Uterus (tissue), 3 donors: ENCODE measurements at regions not wholly inside any gene's neighbourhood (a gene's known extent, or its start where the extent isn't known, plus 50 kb on each side); places are given as distances from the start of the nearest gene placed in this dataset.

Experiments used
- DNase-seq, 2 donors: peaks; one replicate each; pipeline ENCODE4 v3.0.0-alpha.2; 2019 to 2020
- H3K27ac ChIP-seq, 2 donors: fragments of 200-600 bp; sonication (generic); 1 replicate in 1 of 2; 2 replicates in 1 of 2; pipeline ENCODE4 v1.5.1; 2016 to 2018
- H3K27me3 ChIP-seq, 2 donors: fragments of 200-600 bp; sonication (generic); one replicate each; pipeline ENCODE4 v1.5.1; 2018 to 2019; ENCODE audit warnings: control low read depth in 1 of 2
- H3K36me3 ChIP-seq, 2 donors: fragments of 200-600 bp; sonication (generic); one replicate each; pipeline ENCODE4 v1.5.1; 2019; ENCODE audit warnings: control low read depth in 1 of 2
- H3K4me1 ChIP-seq, 2 donors: fragments of 200-600 bp; sonication (generic); one replicate each; pipeline ENCODE4 v1.5.1; 2018 to 2019; ENCODE audit warnings: control low read depth in 1 of 2
- H3K4me3 ChIP-seq, 2 donors: fragments of 200-600 bp; sonication (generic); 1 replicate in 1 of 2; 2 replicates in 1 of 2; pipeline ENCODE4 v1.5.1; 2018 to 2019; ENCODE audit warnings: mild to moderate bottlenecking in 1 of 2
- H3K9me3 ChIP-seq, 2 donors: fragments of 200-600 bp; sonication (generic); one replicate each; pipeline ENCODE4 v1.5.1; 2019; ENCODE audit warnings: control low read depth in 1 of 2
- CTCF ChIP-seq, 4 experiments: fragments of 200-600 bp in 2 of 4; fragments of 450-650 bp in 2 of 4; sonication (generic) in 2 of 4; IDR thresholded peaks; one replicate each; pipeline ENCODE4 v1.5.1; 2016 to 2019; ENCODE audit warnings: antibody characterized with exemption in 4 of 4, mild to moderate bottlenecking in 2 of 4, moderate library complexity in 1 of 4
- POLR2A ChIP-seq, 2 donors: fragments of 450-650 bp; IDR thresholded peaks; one replicate each; pipeline ENCODE4 v1.6.1; 2016; ENCODE audit warnings: antibody characterized with exemption in 2 of 2, mild to moderate bottlenecking in 1 of 2, moderate library complexity in 1 of 2
- intact Hi-C: fragments of 100-400 bp; cut with DNase I; formaldehyde crosslinking; loops from one replicate; pipeline ENCODE4 v1.15.1; 2023; ENCODE audit warnings: low total_unique reads
- donor health status: DM: yes; HTN: yes; CAD: no.

DNA sequence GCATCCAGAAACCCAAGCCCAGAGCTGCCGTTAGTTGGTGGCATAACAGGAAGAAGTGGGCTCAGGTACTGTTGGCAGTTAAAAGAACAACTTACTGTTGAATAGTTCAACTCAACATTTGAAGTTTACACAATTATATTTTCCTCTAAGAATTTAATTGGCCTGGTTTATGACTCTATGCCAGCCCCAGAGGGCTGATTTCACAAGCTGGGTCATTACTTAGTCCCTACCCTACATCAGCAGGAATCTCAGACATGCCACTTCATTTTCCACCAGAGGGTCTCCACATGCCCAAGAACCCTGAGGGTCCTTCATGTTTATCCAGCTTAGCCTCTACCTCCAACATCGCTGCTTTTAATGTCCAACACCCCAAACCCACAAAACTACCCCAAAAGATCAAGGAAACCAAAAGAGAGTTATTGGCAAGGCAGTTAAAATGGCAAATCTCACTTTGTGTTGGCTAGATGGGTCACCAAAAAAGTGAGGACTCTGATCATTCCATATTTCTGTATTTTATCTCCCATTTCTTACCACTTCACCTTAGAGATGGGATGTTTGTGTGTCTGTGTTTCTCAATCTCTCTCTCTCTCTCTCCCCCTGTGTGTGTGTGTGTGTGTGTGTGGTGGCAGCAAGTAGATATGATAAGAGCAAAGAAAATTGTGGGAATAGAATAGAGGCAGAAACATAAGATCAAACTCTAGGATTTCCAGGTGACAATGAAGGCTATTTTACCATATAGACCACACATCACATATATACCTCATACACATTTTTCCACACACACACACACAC is 112.5 kb upstream of the TBX18 start:
- H3K36me3 ChIP-seq = no peaks in the 10 kb centered on the region
- H3K27me3 ChIP-seq = no peaks in the 10 kb centered on the region
- H3K27ac ChIP-seq = no peak overlapping the region
- intact Hi-C loops = no loop called here
- no peak for DNase-seq
- H3K4me3 ChIP-seq = no peak overlapping the region
- H3K9me3 ChIP-seq = no peaks in the 10 kb centered on the region
- TF ChIP-seq CTCF (IDR thresholded peaks at IDR 0.05) (no peak), POLR2A (IDR thresholded peaks at IDR 0.05) (no peak)
- no peaks in the 10 kb centered on the region for H3K4me1 ChIP-seq

DNA sequence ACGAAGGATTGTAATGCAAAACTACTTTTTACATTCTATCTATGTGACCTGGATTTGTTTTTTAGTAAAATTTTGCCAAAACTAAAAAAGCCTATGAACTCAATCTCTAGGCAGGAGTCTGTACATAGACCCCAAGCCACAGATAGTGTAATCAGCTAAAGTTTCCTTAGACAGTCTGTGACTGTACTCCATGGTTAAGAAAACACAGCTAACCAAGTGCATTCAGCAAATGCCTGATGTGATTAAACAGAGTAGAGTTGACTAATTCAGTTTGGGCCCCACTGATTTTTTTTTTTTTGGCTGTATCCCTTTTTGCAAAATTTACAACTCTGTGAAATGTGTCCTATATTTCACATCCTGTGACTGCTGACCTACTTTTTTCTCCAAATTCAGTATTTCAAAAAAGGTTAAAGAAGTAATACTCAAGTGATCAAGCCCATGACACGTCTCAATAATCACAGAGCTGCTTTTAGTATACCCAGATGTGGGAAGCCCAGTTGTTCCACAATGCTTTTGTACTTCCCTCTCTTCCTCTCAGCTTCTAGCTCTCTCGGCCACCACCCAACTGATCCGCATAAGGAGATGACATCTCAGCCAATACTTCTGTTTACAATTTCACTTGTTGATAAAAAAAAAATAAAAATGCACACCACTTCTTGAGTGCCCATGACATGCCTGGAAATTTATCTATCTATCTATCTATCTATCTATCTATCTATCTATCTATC is 108.8 kb upstream of the TBX18 start:
- H3K9me3 ChIP-seq = no peaks in the 10 kb centered on the region
- no peak overlapping the region for H3K27ac ChIP-seq
- TF ChIP-seq POLR2A (IDR thresholded peaks at IDR 0.05) = no peak
- no peak for TF ChIP-seq CTCF (IDR thresholded peaks at IDR 0.05)
- intact Hi-C loops = no loop called here
- no peaks in the 10 kb centered on the region for H3K36me3 ChIP-seq
- H3K4me1 ChIP-seq = no peaks in the 10 kb centered on the region
- DNase-seq = no peak
- no peaks in the 10 kb centered on the region for H3K27me3 ChIP-seq
- no peak overlapping the region for H3K4me3 ChIP-seq

DNA sequence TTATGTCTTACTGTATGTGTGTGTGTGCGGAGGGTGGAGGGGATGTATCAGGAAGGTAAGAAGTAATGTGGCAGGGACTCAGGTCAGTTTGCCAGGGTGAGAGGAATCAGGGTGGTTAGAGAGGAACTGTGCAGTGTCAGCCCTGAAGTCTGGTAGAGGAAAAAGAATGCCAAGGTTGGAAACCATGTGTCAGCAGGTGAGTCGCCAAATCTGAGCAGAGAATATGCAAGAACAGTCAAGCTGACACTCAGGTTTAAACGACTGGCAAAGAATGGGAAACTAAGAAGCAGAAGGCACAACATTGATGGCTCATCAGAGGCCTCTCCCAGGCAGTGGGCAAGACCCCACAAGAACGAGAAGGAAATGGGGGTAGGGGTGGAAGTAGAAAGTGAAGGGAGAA is 107.5 kb upstream of the TBX18 start:
- Histone ChIP-seq H3K27ac (no peak overlapping the region), H3K36me3 (no peaks in the 10 kb centered on the region), H3K9me3 (no peaks in the 10 kb centered on the region), H3K4me1 (no peaks in the 10 kb centered on the region), H3K4me3 (no peak overlapping the region), H3K27me3 (no peaks in the 10 kb centered on the region)
- intact Hi-C loops = no loop called here
- TF ChIP-seq CTCF (IDR thresholded peaks at IDR 0.05) (no peak), POLR2A (IDR thresholded peaks at IDR 0.05) (no peak)
- no peak for DNase-seq

GRCh38 chr6:84870672-84871071 is 106.3 kb upstream of the TBX18 start:
- Histone ChIP-seq H3K4me3 (no peak overlapping the region), H3K27ac (no peak overlapping the region), H3K27me3 (no peaks in the 10 kb centered on the region), H3K36me3 (no peaks in the 10 kb centered on the region), H3K9me3 (no peaks in the 10 kb centered on the region), H3K4me1 (no peaks in the 10 kb centered on the region)
- intact Hi-C loops = no loop called here
- TF ChIP-seq POLR2A (IDR thresholded peaks at IDR 0.05) = no peak
- TF ChIP-seq CTCF (IDR thresholded peaks at IDR 0.05) = no peak
- no peak for DNase-seq

- Histone ChIP-seq H3K4me1 (no peaks in the 10 kb centered on the region), H3K9me3 (no peaks in the 10 kb centered on the region), H3K36me3 (peaks cover 0 to 4% of the 10 kb centered on the region in 2 donors), H3K27ac (no peak overlapping the region), H3K4me3 (no peak overlapping the region), H3K27me3 (no peaks in the 10 kb centered on the region)
- DNase-seq = no peak
- intact Hi-C loops = no loop called here
- TF ChIP-seq POLR2A (IDR thresholded peaks at IDR 0.05) = no peak
- no peak for TF ChIP-seq CTCF (IDR thresholded peaks at IDR 0.05)
Observed at GRCh38 chr6:84868149-84868548, 103.8 kb upstream of the TBX18 start.
